H1 (cell line): ENCODE measurements at regions not wholly inside any gene's neighbourhood (a gene's known extent, or its start where the extent isn't known, plus 50 kb on each side); places are given as distances from the start of the nearest gene placed in this dataset.

Experiments
- CBX8 ChIP-seq: fragments of 300-800, 300-1000 bp; sonication (generic); IDR thresholded peaks from 2 replicates; pipeline ENCODE4 v1.7.1; 2016; ENCODE audit warnings: low read depth, low read length, borderline replicate concordance
- CREB1 ChIP-seq: IDR thresholded peaks from 2 replicates; pipeline ENCODE4 v1.6.1; 2012; ENCODE audit warnings: inconsistent platforms
- HDAC6 ChIP-seq: IDR thresholded peaks from one replicate; pipeline ENCODE4 v1.7.1; 2012; ENCODE audit warnings: low read depth, mild to moderate bottlenecking, inconsistent platforms, low read length, moderate library complexity
- RAD21 ChIP-seq, 2 experiments: IDR thresholded peaks in 1 of 2; conservative IDR thresholded peaks in 1 of 2; 2 replicates each; pipeline ENCODE4 v1.6.1; 2011; ENCODE audit warnings: low read depth in 2 of 2, low read length in 2 of 2, improper control_type of control experiment in 1 of 2, inconsistent platforms in 1 of 2, mild to moderate bottlenecking in 1 of 2, moderate library complexity in 1 of 2
- SUZ12 ChIP-seq: fragments of 200-600 bp; sonication (generic); IDR thresholded peaks from 2 replicates; pipeline ENCODE4 v1.6.1; 2012; ENCODE audit warnings: mild to moderate bottlenecking, inconsistent platforms, low read length, moderate library complexity, mixed read lengths
- TF ChIP-seq, protein P1 (sequence below), 3 experiments: IDR thresholded peaks; 1 replicate in 2 of 3; 2 replicates in 1 of 3; pipeline versions ENCODE4 v1.5.1 to v1.6.1; 2011; ENCODE audit warnings: low read length in 3 of 3, mild to moderate bottlenecking in 3 of 3, inconsistent platforms in 2 of 3, low read depth in 1 of 3, moderate library complexity in 1 of 3; ENCODE audit not compliant: insufficient read depth in 1 of 3; ENCODE audit errors: control extremely low read depth in 1 of 3

DNA sequence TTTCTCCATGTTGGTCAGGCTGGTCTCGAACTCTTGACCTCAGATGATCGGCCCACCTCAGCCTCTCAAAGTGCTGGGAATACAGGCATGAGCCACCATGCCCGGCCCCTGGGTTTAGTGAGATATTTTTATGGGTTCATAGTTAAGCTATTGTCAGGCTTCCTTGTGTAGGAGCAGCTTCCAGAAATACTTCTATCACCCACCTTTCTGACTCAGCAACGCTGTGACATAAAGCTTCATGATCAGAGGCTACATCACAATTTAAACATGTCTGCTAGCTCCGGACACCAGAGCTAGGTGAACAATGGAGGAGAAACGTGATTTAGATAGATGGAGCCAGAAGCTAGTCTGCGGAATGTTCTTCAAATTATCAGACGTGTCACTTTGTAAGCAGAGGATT, 295.8 kb upstream of the LYZL1 start:
- TF ChIP-seq RAD21 (IDR thresholded peaks at IDR 0.05 in 1 of 2, conservative IDR thresholded peaks at IDR 0.05 in 1 of 2; ENCODE audit: low read depth in 2 of 2, low read length in 2 of 2) (no peak), SUZ12 (no peak), CREB1 (no peak), HDAC6 (no peak), CBX8 (no peak)
- TF ChIP-seq, protein P1, sequence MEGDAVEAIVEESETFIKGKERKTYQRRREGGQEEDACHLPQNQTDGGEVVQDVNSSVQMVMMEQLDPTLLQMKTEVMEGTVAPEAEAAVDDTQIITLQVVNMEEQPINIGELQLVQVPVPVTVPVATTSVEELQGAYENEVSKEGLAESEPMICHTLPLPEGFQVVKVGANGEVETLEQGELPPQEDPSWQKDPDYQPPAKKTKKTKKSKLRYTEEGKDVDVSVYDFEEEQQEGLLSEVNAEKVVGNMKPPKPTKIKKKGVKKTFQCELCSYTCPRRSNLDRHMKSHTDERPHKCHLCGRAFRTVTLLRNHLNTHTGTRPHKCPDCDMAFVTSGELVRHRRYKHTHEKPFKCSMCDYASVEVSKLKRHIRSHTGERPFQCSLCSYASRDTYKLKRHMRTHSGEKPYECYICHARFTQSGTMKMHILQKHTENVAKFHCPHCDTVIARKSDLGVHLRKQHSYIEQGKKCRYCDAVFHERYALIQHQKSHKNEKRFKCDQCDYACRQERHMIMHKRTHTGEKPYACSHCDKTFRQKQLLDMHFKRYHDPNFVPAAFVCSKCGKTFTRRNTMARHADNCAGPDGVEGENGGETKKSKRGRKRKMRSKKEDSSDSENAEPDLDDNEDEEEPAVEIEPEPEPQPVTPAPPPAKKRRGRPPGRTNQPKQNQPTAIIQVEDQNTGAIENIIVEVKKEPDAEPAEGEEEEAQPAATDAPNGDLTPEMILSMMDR (IDR thresholded peaks at IDR 0.05; ENCODE audit: control extremely low read depth in 1 of 3, insufficient read depth in 1 of 3, low read depth in 1 of 3, low read length in 3 of 3) = no peak
